HCT116 (cell line): ENCODE measurements at regions not wholly inside any gene's neighbourhood (a gene's known extent, or its start where the extent isn't known, plus 50 kb on each side); places are given as distances from the start of the nearest gene placed in this dataset.

Experiments
- ATAC-seq: fragments of 200-7000 bp; cut with Tn5 transposase; 2 replicates; pipeline ENCODE4 v1.9.1; 2020; ENCODE audit warnings: mild to moderate bottlenecking, moderate library complexity
- BruUV-seq: library from RNA; stranded (reverse); fragments of 400-500 nt; replicated peaks from 2 replicates; lab custom pipeline; 2021; lab: Mats Ljungman, UMichigan
- CTCF ChIA-PET: fragments of 300-600 bp; sonication (Branson Sonifier 250); formaldehyde crosslinking; loops from one replicate; lab custom pipeline; 2021; ENCODE audit warnings: antibody characterized with exemption; lab: Charles Lee
- POLR2A ChIA-PET: fragments of 300-600, 350-600 bp; sonication (Branson Sonifier 250); formaldehyde crosslinking; loops from one replicate; lab custom pipeline; 2021; ENCODE audit warnings: antibody characterized with exemption; lab: Charles Lee
- RAD21 ChIA-PET, 2 experiments: fragments of 300-600 bp; sonication (Branson Sonifier 250); formaldehyde crosslinking; loops; one replicate each; lab custom pipeline; 2023; ENCODE audit warnings: low total read pairs in 2 of 2; ENCODE audit not compliant: uncharacterized antibody in 2 of 2, unreplicated experiment in 2 of 2, low non-redundant PET in 1 of 2; lab: Charles Lee
- DNase-seq: peaks from one replicate; pipeline ENCODE4 v3.0.0-alpha.2; 2010; ENCODE audit warnings: low read depth, low spot score
- H2AFZ ChIP-seq: fragments of 200-600 bp; shearing (Covaris generic), sonication (generic); 2 replicates; pipeline ENCODE4 v1.6.1; 2017; ENCODE audit warnings: low read depth, mixed run types, mixed read lengths, antibody characterized with exemption, low read length; ENCODE audit not compliant: poor library complexity, severe bottlenecking
- H3K27ac ChIP-seq: 2 replicates; pipeline ENCODE4 v1.5.1; 2012; ENCODE audit warnings: low read depth, low read length
- H3K27me3 ChIP-seq: fragments of 200-600 bp; sonication (generic); 2 replicates; pipeline ENCODE4 v1.6.1; 2016; ENCODE audit warnings: mixed run types, low read length, mixed read lengths; ENCODE audit not compliant: insufficient read depth
- H3K36me3 ChIP-seq, 2 experiments: fragments of 200-500 bp in 1 of 2; fragments of 200-600 bp in 1 of 2; sonication (Bioruptor generic) in 1 of 2; sonication (generic) in 1 of 2; 2 replicates each; pipeline versions ENCODE4 v1.5.1 to v1.6.1; 2014 to 2016; ENCODE audit warnings: low read length in 2 of 2, inconsistent platforms in 1 of 2, mixed read lengths in 1 of 2, mixed run types in 1 of 2; ENCODE audit not compliant: insufficient read depth in 2 of 2, control insufficient read depth in 1 of 2
- H3K4me1 ChIP-seq, 2 experiments: fragments of 200-600 bp in 1 of 2; sonication (generic) in 1 of 2; 2 replicates each; pipeline versions ENCODE4 v1.5.1 to v1.6.1; 2012 to 2017; ENCODE audit warnings: low read length in 2 of 2, inconsistent platforms in 1 of 2, mild to moderate bottlenecking in 1 of 2, mixed read lengths in 1 of 2, mixed run types in 1 of 2, moderate library complexity in 1 of 2; ENCODE audit not compliant: insufficient read depth in 2 of 2, control insufficient read depth in 1 of 2
- H3K4me2 ChIP-seq: fragments of 200-600 bp; sonication (generic); 2 replicates; pipeline ENCODE4 v1.6.1; 2017; ENCODE audit warnings: mixed run types, low read length, mixed read lengths
- H3K4me3 ChIP-seq, 2 experiments: fragments of 200-600 bp in 1 of 2; sonication (generic) in 1 of 2; replicated peaks in 1 of 2; 2 replicates each; pipeline ENCODE4 v1.5.1; 2011 to 2016; ENCODE audit warnings: low read length in 2 of 2, control low read depth in 1 of 2, low read depth in 1 of 2, mild to moderate bottlenecking in 1 of 2, mixed read lengths in 1 of 2, mixed run types in 1 of 2
- H3K79me2 ChIP-seq: fragments of 200-600 bp; sonication (generic); 2 replicates; pipeline ENCODE4 v1.6.1; 2017; ENCODE audit warnings: mild to moderate bottlenecking, mixed run types, low read length, moderate library complexity, mixed read lengths; ENCODE audit not compliant: insufficient read depth
- H3K9ac ChIP-seq: fragments of 200-600 bp; sonication (generic); 2 replicates; pipeline ENCODE4 v1.6.1; 2016; ENCODE audit warnings: low read length, mixed read lengths
- H3K9me2 ChIP-seq: fragments of 200-600 bp; sonication (generic), shearing (Covaris generic); 2 replicates; pipeline ENCODE4 v1.6.1; 2017; ENCODE audit warnings: mixed run types, mild to moderate bottlenecking, moderate library complexity; ENCODE audit not compliant: insufficient read depth
- H3K9me3 ChIP-seq, 2 experiments: fragments of 200-500 bp in 1 of 2; fragments of 200-600 bp in 1 of 2; sonication (Bioruptor generic) in 1 of 2; sonication (generic) in 1 of 2; 2 replicates each; pipeline ENCODE4 v1.6.1; 2014 to 2017; ENCODE audit warnings: low read length in 2 of 2, mixed read lengths in 2 of 2, inconsistent platforms in 1 of 2, low read depth in 1 of 2, mild to moderate bottlenecking in 1 of 2, mixed run types in 1 of 2, moderate library complexity in 1 of 2; ENCODE audit not compliant: control insufficient read depth in 1 of 2, insufficient read depth in 1 of 2
- H4K20me1 ChIP-seq: fragments of 200-600 bp; sonication (generic), shearing (Covaris generic); 2 replicates; pipeline ENCODE4 v1.6.1; 2017; ENCODE audit warnings: mixed run types, mild to moderate bottlenecking, moderate library complexity; ENCODE audit not compliant: insufficient read depth
- CEBPB ChIP-seq: IDR thresholded peaks from 2 replicates; pipeline ENCODE4 v1.6.1; 2012; ENCODE audit warnings: low read depth
- EGR1 ChIP-seq: IDR thresholded peaks from 2 replicates; pipeline ENCODE4 v1.6.1; 2012; ENCODE audit warnings: low read depth
- EZH2phosphoT487 ChIP-seq: fragments of 200-600 bp; IDR thresholded peaks from 2 replicates; pipeline ENCODE4 v1.6.1; 2018; ENCODE audit warnings: antibody characterized with exemption, borderline replicate concordance
- FOSL1 ChIP-seq: IDR thresholded peaks from 2 replicates; pipeline ENCODE4 v1.6.1; 2012; ENCODE audit warnings: low read depth
- JUND ChIP-seq: IDR thresholded peaks from 2 replicates; pipeline ENCODE4 v1.6.1; 2012
- POLR2AphosphoS5 ChIP-seq: IDR thresholded peaks from 2 replicates; pipeline ENCODE4 v1.6.1; 2011; ENCODE audit warnings: mild to moderate bottlenecking, low read depth, low read length, moderate library complexity
- SP1 ChIP-seq: IDR thresholded peaks from 2 replicates; pipeline ENCODE4 v1.6.1; 2012; ENCODE audit warnings: low read depth
- YY1 ChIP-seq: IDR thresholded peaks from 2 replicates; pipeline ENCODE4 v1.6.1; 2011; ENCODE audit warnings: low read length, low read depth, moderate library complexity, mild to moderate bottlenecking; ENCODE audit not compliant: insufficient replicate concordance; ENCODE audit errors: extremely low read depth
- intact Hi-C: fragments of 100-400 bp; cut with micrococcal nuclease; formaldehyde crosslinking; loops from 2 replicates; pipeline ENCODE4 v1.10.0; 2022
- TF ChIP-seq, protein P1 (sequence below), 3 experiments: fragments of 200-600 bp in 1 of 3; sonication (generic) in 1 of 3; IDR thresholded peaks in 2 of 3; conservative IDR thresholded peaks in 1 of 3; 2 replicates each; pipeline ENCODE4 v1.5.1; 2012 to 2017; ENCODE audit warnings: low read depth in 2 of 3, low read length in 2 of 3, antibody characterized with exemption in 1 of 3, borderline replicate concordance in 1 of 3, control low read depth in 1 of 3, mild to moderate bottlenecking in 1 of 3, mixed read lengths in 1 of 3, mixed run types in 1 of 3, moderate library complexity in 1 of 3; ENCODE audit not compliant: insufficient read depth in 1 of 3
- TF ChIP-seq, protein P2 (sequence below): IDR thresholded peaks from 2 replicates; pipeline ENCODE4 v1.6.1; 2012; ENCODE audit warnings: low read depth
- TF ChIP-seq, protein P3 (sequence below): IDR thresholded peaks from 2 replicates; pipeline ENCODE4 v1.6.1; 2012

DNA sequence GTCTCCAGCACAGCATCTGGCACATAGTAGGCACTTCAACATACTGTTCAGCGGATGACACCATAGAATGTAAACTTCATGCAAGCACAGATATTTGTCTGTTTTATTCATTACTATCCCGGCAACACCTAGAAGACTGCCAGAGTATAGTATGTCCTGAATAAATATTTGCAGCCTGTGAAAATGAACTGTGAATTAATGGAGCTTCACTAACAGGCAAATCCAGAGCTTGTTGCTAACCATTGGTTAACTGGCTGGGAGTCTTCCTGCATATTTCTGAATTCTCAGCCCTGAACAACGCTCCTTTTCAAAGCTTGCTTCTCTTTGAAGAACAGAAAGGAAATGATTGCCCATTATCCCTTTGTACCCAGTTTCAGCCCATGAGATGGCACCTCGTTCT is 243.3 kb upstream of the CRY1 start (continued):
- TF ChIP-seq POLR2AphosphoS5 (no peak), EGR1 (no peak), FOSL1 (no peak), EZH2phosphoT487 (no peak), YY1 (no peak)

DNA sequence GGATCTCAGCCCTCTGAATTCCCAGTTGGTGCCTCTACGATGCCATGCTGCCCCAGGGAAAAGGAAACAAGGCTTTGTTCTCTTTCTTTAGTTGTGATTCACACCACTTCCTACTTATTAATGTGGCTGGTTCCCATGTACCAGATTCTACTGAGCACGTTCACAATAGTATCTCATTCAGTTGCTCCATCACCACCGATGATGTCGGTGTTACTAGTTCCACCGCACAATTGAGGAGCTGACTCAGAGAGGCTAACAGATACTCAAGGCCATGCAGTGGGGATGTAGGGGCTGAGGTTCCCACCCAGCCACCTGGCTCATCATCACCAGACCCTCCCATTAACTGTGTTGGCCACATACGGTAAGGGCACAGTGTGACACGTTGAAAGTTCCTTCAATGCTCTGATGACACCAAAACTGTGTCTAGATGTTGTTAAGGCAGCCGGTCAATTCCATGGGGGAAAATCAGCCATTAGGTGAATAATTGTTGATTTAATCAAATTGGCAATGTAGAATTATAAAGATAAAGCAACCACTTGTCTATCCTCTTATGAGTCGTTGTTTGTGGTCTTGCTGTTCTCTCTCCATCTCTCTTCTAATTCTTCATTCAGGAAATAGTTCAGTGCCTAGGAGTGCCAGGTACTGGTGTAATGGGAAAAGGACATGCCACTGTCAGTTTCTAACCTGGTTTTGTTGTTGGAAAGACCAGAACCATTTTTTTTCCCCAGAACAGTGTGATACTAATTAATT is 244.2 kb upstream of the CRY1 start:
- ChIA-PET POLR2A (no interaction called here), RAD21 (no interaction called here), CTCF (interaction anchor here (1.0 kb wide), 1 partner anchor 11 kb away, joined by 3 read pairs; no protein-coding TSS in a partner anchor)
- H3K4me2 ChIP-seq: 0 out of 2 replicates have a peak overlapping the region, but pooled peaks have one; percentile 3
- H3K9ac ChIP-seq: no peak overlapping the region
- no peaks in the 10 kb centered on the region for H3K9me2 ChIP-seq
- intact Hi-C loops: no loop called here
- DNase-seq: no peak
- no peak overlapping the region for H3K4me3 ChIP-seq
- no peaks in the 10 kb centered on the region for H4K20me1 ChIP-seq
- no peaks in the 10 kb centered on the region for H3K36me3 ChIP-seq
- no peak for ATAC-seq
- BruUV-seq: no TSS peak
- peaks cover 0 to 30% of the 10 kb centered on the region in 2 experiments; a peak in 2 of 4 replicates for H3K4me1 ChIP-seq
- TF ChIP-seq SP1 (peak; percentile 22; the same call in 1 of the 2 replicates), FOSL1 (peak; percentile 48), CEBPB (no peak), JUND (peak; percentile 26), EZH2phosphoT487 (no peak)
- TF ChIP-seq, protein P1, sequence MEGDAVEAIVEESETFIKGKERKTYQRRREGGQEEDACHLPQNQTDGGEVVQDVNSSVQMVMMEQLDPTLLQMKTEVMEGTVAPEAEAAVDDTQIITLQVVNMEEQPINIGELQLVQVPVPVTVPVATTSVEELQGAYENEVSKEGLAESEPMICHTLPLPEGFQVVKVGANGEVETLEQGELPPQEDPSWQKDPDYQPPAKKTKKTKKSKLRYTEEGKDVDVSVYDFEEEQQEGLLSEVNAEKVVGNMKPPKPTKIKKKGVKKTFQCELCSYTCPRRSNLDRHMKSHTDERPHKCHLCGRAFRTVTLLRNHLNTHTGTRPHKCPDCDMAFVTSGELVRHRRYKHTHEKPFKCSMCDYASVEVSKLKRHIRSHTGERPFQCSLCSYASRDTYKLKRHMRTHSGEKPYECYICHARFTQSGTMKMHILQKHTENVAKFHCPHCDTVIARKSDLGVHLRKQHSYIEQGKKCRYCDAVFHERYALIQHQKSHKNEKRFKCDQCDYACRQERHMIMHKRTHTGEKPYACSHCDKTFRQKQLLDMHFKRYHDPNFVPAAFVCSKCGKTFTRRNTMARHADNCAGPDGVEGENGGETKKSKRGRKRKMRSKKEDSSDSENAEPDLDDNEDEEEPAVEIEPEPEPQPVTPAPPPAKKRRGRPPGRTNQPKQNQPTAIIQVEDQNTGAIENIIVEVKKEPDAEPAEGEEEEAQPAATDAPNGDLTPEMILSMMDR (IDR thresholded peaks at IDR 0.05 in 2 of 3, conservative IDR thresholded peaks at IDR 0.05 in 1 of 3; ENCODE audit: borderline replicate concordance in 1 of 3, insufficient read depth in 1 of 3, low read depth in 2 of 3, low read length in 2 of 3): no peak
- TF ChIP-seq, protein P2, sequence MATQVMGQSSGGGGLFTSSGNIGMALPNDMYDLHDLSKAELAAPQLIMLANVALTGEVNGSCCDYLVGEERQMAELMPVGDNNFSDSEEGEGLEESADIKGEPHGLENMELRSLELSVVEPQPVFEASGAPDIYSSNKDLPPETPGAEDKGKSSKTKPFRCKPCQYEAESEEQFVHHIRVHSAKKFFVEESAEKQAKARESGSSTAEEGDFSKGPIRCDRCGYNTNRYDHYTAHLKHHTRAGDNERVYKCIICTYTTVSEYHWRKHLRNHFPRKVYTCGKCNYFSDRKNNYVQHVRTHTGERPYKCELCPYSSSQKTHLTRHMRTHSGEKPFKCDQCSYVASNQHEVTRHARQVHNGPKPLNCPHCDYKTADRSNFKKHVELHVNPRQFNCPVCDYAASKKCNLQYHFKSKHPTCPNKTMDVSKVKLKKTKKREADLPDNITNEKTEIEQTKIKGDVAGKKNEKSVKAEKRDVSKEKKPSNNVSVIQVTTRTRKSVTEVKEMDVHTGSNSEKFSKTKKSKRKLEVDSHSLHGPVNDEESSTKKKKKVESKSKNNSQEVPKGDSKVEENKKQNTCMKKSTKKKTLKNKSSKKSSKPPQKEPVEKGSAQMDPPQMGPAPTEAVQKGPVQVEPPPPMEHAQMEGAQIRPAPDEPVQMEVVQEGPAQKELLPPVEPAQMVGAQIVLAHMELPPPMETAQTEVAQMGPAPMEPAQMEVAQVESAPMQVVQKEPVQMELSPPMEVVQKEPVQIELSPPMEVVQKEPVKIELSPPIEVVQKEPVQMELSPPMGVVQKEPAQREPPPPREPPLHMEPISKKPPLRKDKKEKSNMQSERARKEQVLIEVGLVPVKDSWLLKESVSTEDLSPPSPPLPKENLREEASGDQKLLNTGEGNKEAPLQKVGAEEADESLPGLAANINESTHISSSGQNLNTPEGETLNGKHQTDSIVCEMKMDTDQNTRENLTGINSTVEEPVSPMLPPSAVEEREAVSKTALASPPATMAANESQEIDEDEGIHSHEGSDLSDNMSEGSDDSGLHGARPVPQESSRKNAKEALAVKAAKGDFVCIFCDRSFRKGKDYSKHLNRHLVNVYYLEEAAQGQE: no peak
- TF ChIP-seq, protein P3, sequence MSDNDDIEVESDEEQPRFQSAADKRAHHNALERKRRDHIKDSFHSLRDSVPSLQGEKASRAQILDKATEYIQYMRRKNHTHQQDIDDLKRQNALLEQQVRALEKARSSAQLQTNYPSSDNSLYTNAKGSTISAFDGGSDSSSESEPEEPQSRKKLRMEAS: no peak
- H2AFZ ChIP-seq: no peak overlapping the region
- no peaks in the 10 kb centered on the region for H3K27me3 ChIP-seq
- no peak overlapping the region for H3K27ac ChIP-seq
- H3K79me2 ChIP-seq: no peaks in the 10 kb centered on the region
- no peaks in the 10 kb centered on the region for H3K9me3 ChIP-seq
